ENCODE measurements at regions not wholly inside any gene's neighbourhood (a gene's known extent, or its start where the extent isn't known, plus 50 kb on each side); places are given as distances from the start of the nearest gene placed in this dataset.

GRCh38 chr11:129580278-129580677 is 204.6 kb downstream of the BARX2 start:
- Histone ChIP-seq H3K27ac (ENCODE audit: low read length) (no peak overlapping the region), H2AFZ (ENCODE audit: low read depth, low read length) (no peak overlapping the region), H3K9me3 (ENCODE audit: low read length) (no peaks in the 10 kb centered on the region), H3K36me3 (ENCODE audit: insufficient read depth, low read length) (no peaks in the 10 kb centered on the region), H3K79me2 (replicated peaks; ENCODE audit: insufficient read depth, low read length) (no peaks in the 10 kb centered on the region), H3K4me3 (ENCODE audit: low read length) (no peak overlapping the region), H3K9ac (ENCODE audit: low read length) (no peak overlapping the region), H3K4me2 (ENCODE audit: low read length) (no peak overlapping the region), H3K9me2 (ENCODE audit: insufficient read depth, low read length) (no peaks in the 10 kb centered on the region), H4K20me1 (ENCODE audit: insufficient read depth) (no peaks in the 10 kb centered on the region), H3F3A (ENCODE audit: insufficient read depth, low read length, poor library complexity, severe bottlenecking) (no peaks in the 10 kb centered on the region), H3K27me3 (ENCODE audit: insufficient read depth, low read depth, low read length) (no peaks in the 10 kb centered on the region)
- TF ChIP-seq TAF1 (IDR thresholded peaks at IDR 0.05; ENCODE audit: low read depth) (no peak), EZH2 (IDR thresholded peaks at IDR 0.05; ENCODE audit: borderline replicate concordance, insufficient read depth, low read length, poor library complexity, severe bottlenecking) (no peak), RAD21 (conservative IDR thresholded peaks at IDR 0.05) (no peak), EP300 (conservative IDR thresholded peaks at IDR 0.05; ENCODE audit: poor library complexity, severe bottlenecking) (no peak)

GRCh38 chr11:129584316-129584715 is 208.7 kb downstream of the BARX2 start:
- H3K4me2 ChIP-seq (ENCODE audit: low read length), result no peak overlapping the region
- no peaks in the 10 kb centered on the region for H3F3A ChIP-seq (ENCODE audit: insufficient read depth, low read length, poor library complexity, severe bottlenecking)
- no peaks in the 10 kb centered on the region for H3K9me2 ChIP-seq (ENCODE audit: insufficient read depth, low read length)
- H3K36me3 ChIP-seq (ENCODE audit: insufficient read depth, low read length), result no peaks in the 10 kb centered on the region
- H2AFZ ChIP-seq (ENCODE audit: low read depth, low read length), result no peak overlapping the region
- H3K9ac ChIP-seq (ENCODE audit: low read length), result no peak overlapping the region
- TF ChIP-seq EZH2 (IDR thresholded peaks at IDR 0.05; ENCODE audit: borderline replicate concordance, insufficient read depth, low read length, poor library complexity, severe bottlenecking) (no peak), EP300 (conservative IDR thresholded peaks at IDR 0.05; ENCODE audit: poor library complexity, severe bottlenecking) (no peak), REST (IDR thresholded peaks at IDR 0.05; ENCODE audit: borderline replicate concordance) (no peak), RAD21 (conservative IDR thresholded peaks at IDR 0.05) (no peak), SMC3 (conservative IDR thresholded peaks at IDR 0.05; ENCODE audit: poor library complexity) (no peak), MXI1 (conservative IDR thresholded peaks at IDR 0.05; ENCODE audit: poor library complexity, severe bottlenecking) (no peak), CTCF (IDR thresholded peaks at IDR 0.05; ENCODE audit: poor library complexity, severe bottlenecking) (no peak), TAF1 (IDR thresholded peaks at IDR 0.05; ENCODE audit: low read depth) (no peak), POLR2AphosphoS5 (IDR thresholded peaks at IDR 0.05) (no peak)
- no peak overlapping the region for H3K27ac ChIP-seq (ENCODE audit: low read length)
- H3K79me2 ChIP-seq (replicated peaks; ENCODE audit: insufficient read depth, low read length), result no peaks in the 10 kb centered on the region
- no peaks in the 10 kb centered on the region for H3K27me3 ChIP-seq (ENCODE audit: insufficient read depth, low read depth, low read length)
- no peak overlapping the region for H3K4me3 ChIP-seq (ENCODE audit: low read length)
- H4K20me1 ChIP-seq (ENCODE audit: insufficient read depth), result no peaks in the 10 kb centered on the region
- H3K9me3 ChIP-seq (ENCODE audit: low read length), result no peaks in the 10 kb centered on the region
